Panc1 (cell line): ENCODE measurements at regions not wholly inside any gene's neighbourhood (a gene's known extent, or its start where the extent isn't known, plus 50 kb on each side); places are given as distances from the start of the nearest gene placed in this dataset.

Experiments used
- ATAC-seq: fragments of 200-7000 bp; cut with Tn5 transposase; 2 replicates; pipeline ENCODE4 v1.9.1; 2020; ENCODE audit warnings: mild to moderate bottlenecking, moderate library complexity
- BruUV-seq: library from RNA; stranded (reverse); fragments of 400-500 nt; replicated peaks from 2 replicates; lab custom pipeline; 2021; lab: Mats Ljungman, UMichigan
- CTCF ChIA-PET: fragments of 300-600 bp; sonication (Branson Sonifier 250); formaldehyde crosslinking; loops from one replicate; lab custom pipeline; 2022; ENCODE audit warnings: antibody characterized with exemption; lab: Charles Lee
- POLR2A ChIA-PET: fragments of 300-600 bp; sonication (Branson Sonifier 250); formaldehyde crosslinking; loops from one replicate; lab custom pipeline; 2022; ENCODE audit warnings: antibody characterized with exemption; lab: Charles Lee
- DNase-seq: peaks from one replicate; pipeline ENCODE4 v3.0.0-alpha.2; 2010; ENCODE audit warnings: low read depth, low spot score
- H3K27ac ChIP-seq: 2 replicates; pipeline ENCODE4 v1.5.1; 2011; ENCODE audit warnings: mild to moderate bottlenecking, low read length, inconsistent platforms
- H3K27me3 ChIP-seq: fragments of 200-500 bp; sonication (Bioruptor generic); 2 replicates; pipeline ENCODE4 v1.6.0; 2014; ENCODE audit warnings: low read length, inconsistent platforms; ENCODE audit not compliant: control insufficient read depth, insufficient read depth
- H3K36me3 ChIP-seq: fragments of 200-500 bp; sonication (Bioruptor generic); 2 replicates; pipeline ENCODE4 v1.5.1; 2014; ENCODE audit warnings: inconsistent platforms, mild to moderate bottlenecking, low read length, moderate library complexity; ENCODE audit not compliant: control insufficient read depth, insufficient read depth
- H3K4me1 ChIP-seq: 2 replicates; pipeline ENCODE4 v1.5.1; 2011; ENCODE audit warnings: inconsistent platforms, mild to moderate bottlenecking, low read length, moderate library complexity; ENCODE audit not compliant: control insufficient read depth, insufficient read depth
- H3K4me3 ChIP-seq, 2 experiments: 2 replicates each; pipeline ENCODE4 v1.5.1; 2011 to 2012; ENCODE audit warnings: low read depth in 2 of 2, low read length in 2 of 2, mild to moderate bottlenecking in 2 of 2, inconsistent platforms in 1 of 2, moderate library complexity in 1 of 2
- H3K9me3 ChIP-seq: fragments of 200-500 bp; sonication (Bioruptor generic); 2 replicates; pipeline ENCODE4 v1.5.1; 2014; ENCODE audit warnings: low read depth, mild to moderate bottlenecking, inconsistent platforms, low read length, moderate library complexity; ENCODE audit not compliant: control insufficient read depth, insufficient read depth
- POLR2AphosphoS5 ChIP-seq: IDR thresholded peaks from 2 replicates; pipeline ENCODE4 v1.6.1; 2012; ENCODE audit warnings: mild to moderate bottlenecking, low read depth, low read length, moderate library complexity
- REST ChIP-seq, 2 experiments: IDR thresholded peaks; 2 replicates each; pipeline ENCODE4 v1.6.1; 2011 to 2012; ENCODE audit warnings: low read depth in 2 of 2, control low read depth in 1 of 2, low read length in 1 of 2, mild to moderate bottlenecking in 1 of 2, moderate library complexity in 1 of 2; ENCODE audit not compliant: insufficient read depth in 1 of 2
- SIN3A ChIP-seq: IDR thresholded peaks from 2 replicates; pipeline ENCODE4 v1.6.1; 2012; ENCODE audit warnings: low read depth, mild to moderate bottlenecking, low read length, moderate library complexity, borderline replicate concordance; ENCODE audit not compliant: insufficient read depth
- TCF7L2 ChIP-seq: IDR thresholded peaks from 2 replicates; pipeline ENCODE4 v1.6.1; 2011; ENCODE audit warnings: mild to moderate bottlenecking, low read depth, low read length, inconsistent platforms
- in situ Hi-C: cut with HindIII; loops from 2 replicates; pipeline ENCODE4 v1.10.0; 2016; ENCODE audit warnings: low sequenced_read_pairs, low pct_unique_long_range_greater_than_20kb
- intact Hi-C: fragments of 100-400 bp; cut with micrococcal nuclease; formaldehyde crosslinking; loops from one replicate; pipeline ENCODE4 v1.10.0; 2022; ENCODE audit not compliant: unreplicated experiment
- TF ChIP-seq, protein P1 (sequence below): fragments of 450-650 bp; IDR thresholded peaks from 2 replicates; pipeline ENCODE4 v1.5.1; 2017; ENCODE audit warnings: mild to moderate bottlenecking

- no peak for TF ChIP-seq REST (IDR thresholded peaks at IDR 0.05; ENCODE audit: insufficient read depth in 1 of 2, low read depth in 2 of 2, low read length in 1 of 2)
- no peak for TF ChIP-seq TCF7L2
- TF ChIP-seq, protein P1, sequence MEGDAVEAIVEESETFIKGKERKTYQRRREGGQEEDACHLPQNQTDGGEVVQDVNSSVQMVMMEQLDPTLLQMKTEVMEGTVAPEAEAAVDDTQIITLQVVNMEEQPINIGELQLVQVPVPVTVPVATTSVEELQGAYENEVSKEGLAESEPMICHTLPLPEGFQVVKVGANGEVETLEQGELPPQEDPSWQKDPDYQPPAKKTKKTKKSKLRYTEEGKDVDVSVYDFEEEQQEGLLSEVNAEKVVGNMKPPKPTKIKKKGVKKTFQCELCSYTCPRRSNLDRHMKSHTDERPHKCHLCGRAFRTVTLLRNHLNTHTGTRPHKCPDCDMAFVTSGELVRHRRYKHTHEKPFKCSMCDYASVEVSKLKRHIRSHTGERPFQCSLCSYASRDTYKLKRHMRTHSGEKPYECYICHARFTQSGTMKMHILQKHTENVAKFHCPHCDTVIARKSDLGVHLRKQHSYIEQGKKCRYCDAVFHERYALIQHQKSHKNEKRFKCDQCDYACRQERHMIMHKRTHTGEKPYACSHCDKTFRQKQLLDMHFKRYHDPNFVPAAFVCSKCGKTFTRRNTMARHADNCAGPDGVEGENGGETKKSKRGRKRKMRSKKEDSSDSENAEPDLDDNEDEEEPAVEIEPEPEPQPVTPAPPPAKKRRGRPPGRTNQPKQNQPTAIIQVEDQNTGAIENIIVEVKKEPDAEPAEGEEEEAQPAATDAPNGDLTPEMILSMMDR: no peak
- TF ChIP-seq SIN3A: no peak
- TF ChIP-seq POLR2AphosphoS5: no peak
- Histone ChIP-seq H3K36me3 (no peaks in the 10 kb centered on the region), H3K4me1 (no peaks in the 10 kb centered on the region), H3K9me3 (no peaks in the 10 kb centered on the region), H3K27ac (no peak overlapping the region), H3K4me3 (no peak overlapping the region), H3K27me3 (no peaks in the 10 kb centered on the region)
- in situ Hi-C loops: no loop called here
- BruUV-seq: no TSS peak
- DNase-seq: no peak
- intact Hi-C loops: no loop called here
- POLR2A ChIA-PET: no interaction called here
- ATAC-seq: no peak
- CTCF ChIA-PET: no interaction called here
Observed at GRCh38 chr3:180341516-180341915, 260.4 kb upstream of the TTC14 start.

GRCh38 chr3:180351601-180352000, 250.4 kb upstream of the TTC14 start:
- TF ChIP-seq REST (IDR thresholded peaks at IDR 0.05; ENCODE audit: insufficient read depth in 1 of 2, low read depth in 2 of 2, low read length in 1 of 2): no peak
- TF ChIP-seq TCF7L2: no peak
- no peak for TF ChIP-seq SIN3A
- no peak for TF ChIP-seq POLR2AphosphoS5
- TF ChIP-seq, protein P1: no peak
- DNase-seq (no peak), ATAC-seq (no peak)
- ChIA-PET POLR2A (no interaction called here), CTCF (no interaction called here)
- H3K27me3 ChIP-seq: no peaks in the 10 kb centered on the region
- H3K4me3 ChIP-seq: no peak overlapping the region
- H3K36me3 ChIP-seq: no peaks in the 10 kb centered on the region
- intact Hi-C loops: no loop called here
- H3K27ac ChIP-seq: no peak overlapping the region
- BruUV-seq: no TSS peak
- no peaks in the 10 kb centered on the region for H3K9me3 ChIP-seq
- in situ Hi-C loops: no loop called here
- no peaks in the 10 kb centered on the region for H3K4me1 ChIP-seq
